ENCODE measurements at regions not wholly inside any gene's neighbourhood (a gene's known extent, or its start where the extent isn't known, plus 50 kb on each side); places are given as distances from the start of the nearest gene placed in this dataset.

DNA sequence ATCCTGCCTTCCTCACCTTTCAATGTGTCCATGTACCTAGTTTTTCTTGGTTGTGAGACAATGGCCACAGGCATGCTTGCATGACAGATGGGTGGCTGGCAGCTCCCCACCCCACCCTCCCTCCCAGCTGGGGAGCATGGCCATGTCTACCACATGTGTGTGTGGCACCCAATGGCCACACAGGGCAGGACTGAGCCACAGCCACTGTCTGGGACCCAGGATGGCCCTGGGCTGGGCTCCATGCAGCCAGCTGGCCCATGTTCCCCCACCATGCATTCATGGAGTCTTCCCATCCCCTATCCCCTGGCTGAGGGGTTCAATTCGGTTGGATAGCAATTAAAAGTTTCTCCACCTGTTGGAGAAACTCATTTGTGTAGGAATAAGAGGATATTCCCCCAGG lies 566.0 kb upstream of the USP15 start:
- Histone ChIP-seq H3K27me3 (replicated peaks) (no peaks in the 10 kb centered on the region), H3K36me3 (replicated peaks) (no peaks in the 10 kb centered on the region), H3K4me3 (ENCODE audit: low read depth, low read length) (no peak overlapping the region), H3K27ac (no peak overlapping the region)
- in situ Hi-C loops (cut with HindIII; ENCODE audit: low pct_ligation_motif_present, low sequenced_read_pairs), result no loop called here
- DNase-seq, result no peak
- no peak for TF ChIP-seq CTCF (IDR thresholded peaks at IDR 0.05; ENCODE audit: low read depth, low read length, missing control alignments)

GRCh38 chr12:61701471-61701870 lies 558.7 kb upstream of the USP15 start:
- no peaks in the 10 kb centered on the region for H3K36me3 ChIP-seq (replicated peaks)
- in situ Hi-C loops (cut with HindIII; ENCODE audit: low pct_ligation_motif_present, low sequenced_read_pairs), result no loop called here
- no peak overlapping the region for H3K4me3 ChIP-seq (ENCODE audit: low read depth, low read length)
- H3K27ac ChIP-seq, result no peak overlapping the region
- H3K27me3 ChIP-seq (replicated peaks), result no peaks in the 10 kb centered on the region
- TF ChIP-seq CTCF (IDR thresholded peaks at IDR 0.05; ENCODE audit: low read depth, low read length, missing control alignments), result no peak
- DNase-seq, result no peak

- Histone ChIP-seq H3K27ac (no peak overlapping the region), H3K27me3 (replicated peaks) (no peaks in the 10 kb centered on the region), H3K4me3 (ENCODE audit: low read depth, low read length) (no peak overlapping the region), H3K36me3 (replicated peaks) (no peaks in the 10 kb centered on the region)
- no peak for DNase-seq
- in situ Hi-C loops (cut with HindIII; ENCODE audit: low pct_ligation_motif_present, low sequenced_read_pairs), result no loop called here
- TF ChIP-seq CTCF (IDR thresholded peaks at IDR 0.05; ENCODE audit: low read depth, low read length, missing control alignments), result no peak
Measured at GRCh38 chr12:61706783-61707182, 553.4 kb upstream of the USP15 start.

GRCh38 chr12:61713121-61713520 lies 547.1 kb upstream of the USP15 start:
- in situ Hi-C loops (cut with HindIII; ENCODE audit: low pct_ligation_motif_present, low sequenced_read_pairs), result no loop called here

GRCh38 chr12:61717986-61718385 lies 542.2 kb upstream of the USP15 start:
- in situ Hi-C loops (cut with HindIII; ENCODE audit: low pct_ligation_motif_present, low sequenced_read_pairs), result no loop called here
- H3K4me3 ChIP-seq (ENCODE audit: low read depth, low read length), result no peak overlapping the region
- no peak overlapping the region for H3K27ac ChIP-seq
- no peak for TF ChIP-seq CTCF (IDR thresholded peaks at IDR 0.05; ENCODE audit: low read depth, low read length, missing control alignments)
- H3K27me3 ChIP-seq (replicated peaks), result no peaks in the 10 kb centered on the region
- no peak for DNase-seq
- no peaks in the 10 kb centered on the region for H3K36me3 ChIP-seq (replicated peaks)

More at GRCh38 chr12:61713121-61713520, 547.1 kb upstream of the USP15 start:
- H3K36me3 ChIP-seq (replicated peaks), result no peaks in the 10 kb centered on the region
- H3K27me3 ChIP-seq (replicated peaks), result no peaks in the 10 kb centered on the region
- TF ChIP-seq CTCF (IDR thresholded peaks at IDR 0.05; ENCODE audit: low read depth, low read length, missing control alignments), result no peak
- H3K27ac ChIP-seq, result no peak overlapping the region
- DNase-seq, result no peak
- H3K4me3 ChIP-seq (ENCODE audit: low read depth, low read length), result no peak overlapping the region

DNA sequence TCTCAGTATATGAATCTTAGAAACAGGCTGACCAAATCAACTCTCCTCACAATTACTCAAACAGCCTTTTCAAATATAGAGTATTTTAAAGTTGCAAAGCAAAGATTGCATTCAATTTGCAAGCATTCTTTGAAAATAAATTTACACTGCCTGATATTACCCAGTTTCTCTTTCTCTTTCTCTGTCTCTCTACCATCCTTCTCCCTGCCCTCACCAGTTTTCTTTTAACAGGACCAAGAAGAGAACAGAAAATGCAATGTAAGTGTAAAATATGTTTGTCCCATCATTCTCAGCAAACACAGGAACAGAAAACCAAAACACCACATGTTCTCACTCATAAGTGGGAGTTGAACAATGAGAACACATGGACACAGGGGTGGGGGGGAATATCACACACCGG lies 520.3 kb upstream of the USP15 start:
- in situ Hi-C loops (cut with HindIII; ENCODE audit: low pct_ligation_motif_present, low sequenced_read_pairs), result no loop called here
- TF ChIP-seq CTCF (IDR thresholded peaks at IDR 0.05; ENCODE audit: low read depth, low read length, missing control alignments), result no peak
- Histone ChIP-seq H3K4me3 (ENCODE audit: low read depth, low read length) (no peak overlapping the region), H3K27ac (no peak overlapping the region), H3K27me3 (replicated peaks) (no peaks in the 10 kb centered on the region), H3K36me3 (replicated peaks) (no peaks in the 10 kb centered on the region)
- no peak for DNase-seq

Measured in brain microvascular endothelial cell (primary cell).